Uterus (tissue), 3 donors: ENCODE measurements at regions not wholly inside any gene's neighbourhood (a gene's known extent, or its start where the extent isn't known, plus 50 kb on each side); places are given as distances from the start of the nearest gene placed in this dataset.

Experiments used
- DNase-seq, 2 donors: peaks; one replicate each; pipeline ENCODE4 v3.0.0-alpha.2; 2019 to 2020
- H3K27ac ChIP-seq, 2 donors: fragments of 200-600 bp; sonication (generic); 1 replicate in 1 of 2; 2 replicates in 1 of 2; pipeline ENCODE4 v1.5.1; 2016 to 2018
- H3K27me3 ChIP-seq, 2 donors: fragments of 200-600 bp; sonication (generic); one replicate each; pipeline ENCODE4 v1.5.1; 2018 to 2019; ENCODE audit warnings: control low read depth in 1 of 2
- H3K36me3 ChIP-seq, 2 donors: fragments of 200-600 bp; sonication (generic); one replicate each; pipeline ENCODE4 v1.5.1; 2019; ENCODE audit warnings: control low read depth in 1 of 2
- H3K4me1 ChIP-seq, 2 donors: fragments of 200-600 bp; sonication (generic); one replicate each; pipeline ENCODE4 v1.5.1; 2018 to 2019; ENCODE audit warnings: control low read depth in 1 of 2
- H3K4me3 ChIP-seq, 2 donors: fragments of 200-600 bp; sonication (generic); 1 replicate in 1 of 2; 2 replicates in 1 of 2; pipeline ENCODE4 v1.5.1; 2018 to 2019; ENCODE audit warnings: mild to moderate bottlenecking in 1 of 2
- H3K9me3 ChIP-seq, 2 donors: fragments of 200-600 bp; sonication (generic); one replicate each; pipeline ENCODE4 v1.5.1; 2019; ENCODE audit warnings: control low read depth in 1 of 2
- POLR2A ChIP-seq, 2 donors: fragments of 450-650 bp; IDR thresholded peaks; one replicate each; pipeline ENCODE4 v1.6.1; 2016; ENCODE audit warnings: antibody characterized with exemption in 2 of 2, mild to moderate bottlenecking in 1 of 2, moderate library complexity in 1 of 2
- intact Hi-C: fragments of 100-400 bp; cut with DNase I; formaldehyde crosslinking; loops from one replicate; pipeline ENCODE4 v1.15.1; 2023; ENCODE audit warnings: low total_unique reads
- TF ChIP-seq, protein P1 (sequence below), 4 experiments: fragments of 200-600 bp in 2 of 4; fragments of 450-650 bp in 2 of 4; sonication (generic) in 2 of 4; IDR thresholded peaks; one replicate each; pipeline ENCODE4 v1.5.1; 2016 to 2019; ENCODE audit warnings: antibody characterized with exemption in 4 of 4, mild to moderate bottlenecking in 2 of 4, moderate library complexity in 1 of 4
- donor health status: DM: yes; HTN: yes; CAD: no.

DNA sequence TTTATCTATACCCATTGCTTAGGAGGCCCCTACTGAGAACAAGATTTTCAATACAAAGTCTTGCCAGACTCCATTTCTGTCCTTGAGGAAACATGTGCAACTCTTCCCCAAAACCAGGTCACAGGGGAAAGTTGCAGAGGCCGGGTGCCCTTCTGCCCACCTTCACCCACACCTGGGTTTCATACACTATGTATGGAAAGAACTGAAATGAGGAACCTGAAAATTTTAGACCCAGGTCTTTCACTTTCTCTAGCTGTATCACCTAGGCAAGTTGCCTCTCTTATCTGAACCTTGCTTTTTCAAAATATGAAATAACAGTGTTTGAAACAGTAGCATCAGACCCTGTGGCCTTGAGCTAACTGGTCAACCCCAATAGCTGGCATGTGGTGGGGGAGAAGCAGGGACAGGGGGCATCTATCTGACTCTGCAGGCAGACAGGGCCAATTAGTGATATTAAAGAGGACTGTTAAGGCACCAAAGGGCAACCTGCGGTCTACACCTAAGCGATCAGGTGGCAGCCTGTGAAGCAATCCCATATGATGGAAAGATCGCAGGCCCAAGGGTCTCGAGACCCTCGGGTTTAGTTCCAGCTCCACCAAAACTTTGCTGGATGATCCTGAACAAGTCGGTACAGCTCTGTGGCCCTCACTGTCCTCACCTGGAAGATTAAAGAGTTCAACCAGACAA is 346.5 kb downstream of the BCL11B start:
- H3K4me1 ChIP-seq: no peaks in the 10 kb centered on the region
- H3K36me3 ChIP-seq: no peaks in the 10 kb centered on the region
- TF ChIP-seq POLR2A (IDR thresholded peaks at IDR 0.05): no peak
- TF ChIP-seq, protein P1, sequence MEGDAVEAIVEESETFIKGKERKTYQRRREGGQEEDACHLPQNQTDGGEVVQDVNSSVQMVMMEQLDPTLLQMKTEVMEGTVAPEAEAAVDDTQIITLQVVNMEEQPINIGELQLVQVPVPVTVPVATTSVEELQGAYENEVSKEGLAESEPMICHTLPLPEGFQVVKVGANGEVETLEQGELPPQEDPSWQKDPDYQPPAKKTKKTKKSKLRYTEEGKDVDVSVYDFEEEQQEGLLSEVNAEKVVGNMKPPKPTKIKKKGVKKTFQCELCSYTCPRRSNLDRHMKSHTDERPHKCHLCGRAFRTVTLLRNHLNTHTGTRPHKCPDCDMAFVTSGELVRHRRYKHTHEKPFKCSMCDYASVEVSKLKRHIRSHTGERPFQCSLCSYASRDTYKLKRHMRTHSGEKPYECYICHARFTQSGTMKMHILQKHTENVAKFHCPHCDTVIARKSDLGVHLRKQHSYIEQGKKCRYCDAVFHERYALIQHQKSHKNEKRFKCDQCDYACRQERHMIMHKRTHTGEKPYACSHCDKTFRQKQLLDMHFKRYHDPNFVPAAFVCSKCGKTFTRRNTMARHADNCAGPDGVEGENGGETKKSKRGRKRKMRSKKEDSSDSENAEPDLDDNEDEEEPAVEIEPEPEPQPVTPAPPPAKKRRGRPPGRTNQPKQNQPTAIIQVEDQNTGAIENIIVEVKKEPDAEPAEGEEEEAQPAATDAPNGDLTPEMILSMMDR (IDR thresholded peaks at IDR 0.05): no peak
- no peak for DNase-seq
- no peaks in the 10 kb centered on the region for H3K27me3 ChIP-seq
- no peaks in the 10 kb centered on the region for H3K9me3 ChIP-seq
- H3K27ac ChIP-seq: no peak overlapping the region
- intact Hi-C loops: no loop called here
- no peak overlapping the region for H3K4me3 ChIP-seq

GRCh38 chr14:98926146-98926545 is 345.9 kb downstream of the BCL11B start:
- intact Hi-C loops: no loop called here
- H3K4me1 ChIP-seq: no peaks in the 10 kb centered on the region
- no peaks in the 10 kb centered on the region for H3K27me3 ChIP-seq
- no peak overlapping the region for H3K4me3 ChIP-seq
- no peaks in the 10 kb centered on the region for H3K36me3 ChIP-seq
- no peaks in the 10 kb centered on the region for H3K9me3 ChIP-seq
- DNase-seq: no peak
- H3K27ac ChIP-seq: no peak overlapping the region
- TF ChIP-seq, protein P1 (IDR thresholded peaks at IDR 0.05): no peak
- TF ChIP-seq POLR2A (IDR thresholded peaks at IDR 0.05): no peak

GRCh38 chr14:98926801-98927200 is 345.2 kb downstream of the BCL11B start:
- Histone ChIP-seq H3K9me3 (no peaks in the 10 kb centered on the region), H3K27me3 (no peaks in the 10 kb centered on the region), H3K36me3 (no peaks in the 10 kb centered on the region), H3K27ac (no peak overlapping the region), H3K4me1 (no peaks in the 10 kb centered on the region), H3K4me3 (no peak overlapping the region)
- intact Hi-C loops: no loop called here
- no peak for DNase-seq
- TF ChIP-seq POLR2A (IDR thresholded peaks at IDR 0.05): no peak
- TF ChIP-seq, protein P1 (IDR thresholded peaks at IDR 0.05): no peak

GRCh38 chr14:98927986-98928385 is 344.0 kb downstream of the BCL11B start:
- no peaks in the 10 kb centered on the region for H3K4me1 ChIP-seq
- no peaks in the 10 kb centered on the region for H3K9me3 ChIP-seq
- intact Hi-C loops: no loop called here
- no peak overlapping the region for H3K27ac ChIP-seq
- TF ChIP-seq POLR2A (IDR thresholded peaks at IDR 0.05): no peak
- TF ChIP-seq, protein P1 (IDR thresholded peaks at IDR 0.05): no peak
- no peak overlapping the region for H3K4me3 ChIP-seq
- H3K36me3 ChIP-seq: no peaks in the 10 kb centered on the region
- H3K27me3 ChIP-seq: no peaks in the 10 kb centered on the region
- DNase-seq: no peak

- H3K4me1 ChIP-seq: no peaks in the 10 kb centered on the region
- no peaks in the 10 kb centered on the region for H3K27me3 ChIP-seq
- no peak overlapping the region for H3K4me3 ChIP-seq
- DNase-seq: no peak
- no peaks in the 10 kb centered on the region for H3K36me3 ChIP-seq
- no peaks in the 10 kb centered on the region for H3K9me3 ChIP-seq
- no peak for TF ChIP-seq POLR2A (IDR thresholded peaks at IDR 0.05)
- TF ChIP-seq, protein P1 (IDR thresholded peaks at IDR 0.05): no peak
- intact Hi-C loops: no loop called here
- H3K27ac ChIP-seq: no peak overlapping the region
These were observed 343.6 kb downstream of the BCL11B start for GRCh38 chr14:98928418-98928817.
